ENCODE measurements at regions not wholly inside any gene's neighbourhood (a gene's known extent, or its start where the extent isn't known, plus 50 kb on each side); places are given as distances from the start of the nearest gene placed in this dataset.

GRCh38 chr12:75831402-75831801, 200.2 kb downstream of the PHLDA1 start (continued):
- TF ChIP-seq RNF219 (CRISPR knock-in tag; IDR thresholded peaks at IDR 0.05) (no peak), CEBPZ (IDR thresholded peaks at IDR 0.05; ENCODE audit: borderline replicate concordance, low read depth, low read length) (no peak), MED1 (CRISPR knock-in tag; IDR thresholded peaks at IDR 0.05; ENCODE audit: borderline replicate concordance) (no peak), MYNN (IDR thresholded peaks at IDR 0.05) (no peak), MYNN (CRISPR knock-in tag; IDR thresholded peaks at IDR 0.05) (no peak), IFI16 (CRISPR knock-in tag; IDR thresholded peaks at IDR 0.05) (no peak), RBM39 (optimal IDR thresholded peaks at IDR 0.05; ENCODE audit: low read depth, low read length) (no peak), ETV6 (IDR thresholded peaks at IDR 0.05; ENCODE audit: borderline replicate concordance in 1 of 2, low read depth in 2 of 2, low read length in 1 of 2) (no peak), ETV6 (CRISPR knock-in tag; IDR thresholded peaks at IDR 0.05; ENCODE audit: borderline replicate concordance) (no peak), GATAD2A (IDR thresholded peaks at IDR 0.05) (no peak), CXXC5 (CRISPR knock-in tag; IDR thresholded peaks at IDR 0.05) (peak; percentile 31; the same call in 1 of the 2 replicates), NR2C2 (CRISPR knock-in tag; IDR thresholded peaks at IDR 0.05) (no peak), NR2C2 (tag; IDR thresholded peaks at IDR 0.05) (peak; percentile 44), ESRRA (IDR thresholded peaks at IDR 0.05; ENCODE audit: borderline replicate concordance, low read depth) (0 out of 2 replicates have a peak, but pooled peaks have one; percentile 38), MLX (CRISPR knock-in tag; conservative IDR thresholded peaks at IDR 0.05) (no peak), NRF1 (conservative IDR thresholded peaks at IDR 0.05 in 1 of 2, IDR thresholded peaks at IDR 0.05 in 1 of 2) (no peak), TBL1XR1 (IDR thresholded peaks at IDR 0.05; ENCODE audit: low read length in 2 of 2) (peak in 1 of 2 experiments; percentile 34; a peak in 1 of 4 replicates), TCF7 (IDR thresholded peaks at IDR 0.05; ENCODE audit: borderline replicate concordance) (no peak), SAP30 (IDR thresholded peaks at IDR 0.05; ENCODE audit: borderline replicate concordance, insufficient read depth, low read depth, low read length, poor library complexity, severe bottlenecking) (no peak), ZNF174 (CRISPR knock-in tag; IDR thresholded peaks at IDR 0.05) (no peak), ZHX1 (conservative IDR thresholded peaks at IDR 0.05; ENCODE audit: low read length) (no peak), BCOR (IDR thresholded peaks at IDR 0.05) (no peak)
